H1 (cell line): ENCODE measurements at regions not wholly inside any gene's neighbourhood (a gene's known extent, or its start where the extent isn't known, plus 50 kb on each side); places are given as distances from the start of the nearest gene placed in this dataset.
A peak's percentile ranks its signal among the peaks of the same experiment; 100 is the strongest.

Source experiments
- CTCF ChIA-PET: fragments of 300-600 bp; sonication (Branson Sonifier 250); formaldehyde crosslinking; loops from one replicate; lab custom pipeline; 2021; ENCODE audit not compliant: partially characterized antibody; lab: Charles Lee
- POLR2A ChIA-PET: fragments of 300-600 bp; sonication (Branson Sonifier 250); formaldehyde crosslinking; loops from one replicate; lab custom pipeline; 2021; ENCODE audit warnings: inconsistent platforms; ENCODE audit not compliant: partially characterized antibody; lab: Charles Lee
- DNase-seq, 2 experiments: peaks; one replicate each; pipeline versions ENCODE4 v3.0.0 to v3.0.0-alpha.2; 2010 to 2022; ENCODE audit warnings: low spot score in 2 of 2, low read depth in 1 of 2, mixed read lengths in 1 of 2
- FAIRE-seq: peaks from 2 replicates; lab custom pipeline; 2011; peaks lifted over from hg19 to GRCh38; lab: Jason Lieb, UNC
- H2AFZ ChIP-seq: 2 replicates; pipeline ENCODE4 v1.8.1; 2012; ENCODE audit warnings: low read length, inconsistent platforms
- H2AK5ac ChIP-seq: 2 replicates; pipeline ENCODE4 v1.6.1; 2013; ENCODE audit warnings: low read depth, low read length
- H2BK120ac ChIP-seq: replicated peaks from 2 replicates; pipeline ENCODE3; 2013; ENCODE audit warnings: low read depth, low read length, inconsistent platforms
- H2BK12ac ChIP-seq: 2 replicates; pipeline ENCODE4 v1.6.1; 2013; ENCODE audit warnings: low read depth, low read length
- H2BK15ac ChIP-seq: 2 replicates; pipeline ENCODE4 v1.6.1; 2013; ENCODE audit warnings: low read length
- H2BK20ac ChIP-seq: 2 replicates; pipeline ENCODE4 v1.6.1; 2013; ENCODE audit warnings: low read length
- H2BK5ac ChIP-seq: 2 replicates; pipeline ENCODE4 v1.6.1; 2013; ENCODE audit warnings: low read depth, low read length
- H3K14ac ChIP-seq: 2 replicates; pipeline ENCODE4 v1.6.1; 2013; ENCODE audit warnings: inconsistent platforms; ENCODE audit not compliant: insufficient read length
- H3K18ac ChIP-seq: 2 replicates; pipeline ENCODE4 v1.6.1; 2013; ENCODE audit warnings: low read length; ENCODE audit errors: extremely low read depth
- H3K23ac ChIP-seq: 2 replicates; pipeline ENCODE4 v1.6.1; 2013; ENCODE audit warnings: inconsistent platforms; ENCODE audit not compliant: insufficient read length
- H3K23me2 ChIP-seq: 2 replicates; pipeline ENCODE4 v1.6.1; 2013; ENCODE audit warnings: low read depth, low read length
- H3K27ac ChIP-seq: 2 replicates; pipeline ENCODE4 v1.6.1; 2011; ENCODE audit warnings: low read depth, low read length, inconsistent platforms
- H3K27me3 ChIP-seq, 4 experiments: replicated peaks in 1 of 4; 1 replicate in 1 of 4; 2 replicates in 3 of 4; pipeline versions ENCODE4 v1.6.1 to v1.8.1; 2011 to 2013; ENCODE audit warnings: low read length in 3 of 4, mild to moderate bottlenecking in 3 of 4, inconsistent platforms in 2 of 4, mixed read lengths in 2 of 4, moderate library complexity in 1 of 4; ENCODE audit not compliant: control insufficient read depth in 3 of 4, insufficient read depth in 3 of 4; ENCODE audit errors: extremely low read depth in 1 of 4
- H3K36me3 ChIP-seq, 4 experiments: 2 replicates each; pipeline versions ENCODE4 v1.6.1 to v1.8.1; 2011 to 2013; ENCODE audit warnings: mild to moderate bottlenecking in 4 of 4, low read length in 3 of 4, moderate library complexity in 2 of 4, control low read depth in 1 of 4, inconsistent platforms in 1 of 4; ENCODE audit not compliant: insufficient read depth in 4 of 4, control insufficient read depth in 2 of 4
- H3K4ac ChIP-seq: replicated peaks from 2 replicates; pipeline ENCODE3; 2013; ENCODE audit warnings: low read length, low read depth, mixed read lengths, inconsistent platforms; ENCODE audit not compliant: insufficient read length
- H3K4me1 ChIP-seq, 4 experiments: replicated peaks in 1 of 4; 1 replicate in 1 of 4; 2 replicates in 3 of 4; pipeline versions ENCODE4 v1.6.1 to v1.8.1; 2011 to 2013; ENCODE audit warnings: low read length in 3 of 4, inconsistent platforms in 2 of 4, mixed read lengths in 1 of 4; ENCODE audit not compliant: insufficient read depth in 4 of 4, control insufficient read depth in 3 of 4
- H3K4me2 ChIP-seq, 2 experiments: 2 replicates each; pipeline versions ENCODE4 v1.6.1 to v1.8.1; 2011 to 2013; ENCODE audit warnings: low read depth in 2 of 2, low read length in 2 of 2, control low read depth in 1 of 2, inconsistent platforms in 1 of 2, mild to moderate bottlenecking in 1 of 2; ENCODE audit not compliant: insufficient read depth in 1 of 2
- H3K4me3 ChIP-seq, 4 experiments: fragments of 200-600, 300-600 bp in 1 of 4; sonication (generic), shearing (Covaris generic), sonication (Bioruptor Twin) in 1 of 4; 2 replicates each; pipeline versions ENCODE4 v1.5.1 to v1.8.1; 2011 to 2016; ENCODE audit warnings: low read length in 4 of 4, low read depth in 3 of 4, control low read depth in 2 of 4, inconsistent platforms in 2 of 4, mild to moderate bottlenecking in 2 of 4, mixed read lengths in 1 of 4, moderate library complexity in 1 of 4; ENCODE audit not compliant: insufficient read depth in 2 of 4; ENCODE audit errors: extremely low read depth in 1 of 4
- H3K56ac ChIP-seq: replicated peaks from 2 replicates; pipeline ENCODE3; 2013; ENCODE audit warnings: low read depth, mild to moderate bottlenecking, mixed read lengths, low read length, inconsistent platforms; ENCODE audit not compliant: insufficient read length
- H3K79me1 ChIP-seq: 2 replicates; pipeline ENCODE4 v1.6.1; 2013; ENCODE audit warnings: low read depth, low read length, control low read depth
- H3K79me2 ChIP-seq, 2 experiments: 2 replicates each; pipeline versions ENCODE4 v1.6.1 to v1.8.1; 2012 to 2013; ENCODE audit warnings: low read length in 2 of 2, mild to moderate bottlenecking in 2 of 2, inconsistent platforms in 1 of 2; ENCODE audit not compliant: insufficient read depth in 2 of 2, control insufficient read depth in 1 of 2
- H3K9ac ChIP-seq, 4 experiments: replicated peaks in 1 of 4; 1 replicate in 1 of 4; 2 replicates in 3 of 4; pipeline versions ENCODE4 v1.6.1 to v1.8.1; 2011 to 2013; ENCODE audit warnings: low read depth in 3 of 4, low read length in 3 of 4, control low read depth in 2 of 4, mild to moderate bottlenecking in 2 of 4, moderate library complexity in 2 of 4, inconsistent platforms in 1 of 4; ENCODE audit errors: extremely low read depth in 1 of 4
- H3K9me3 ChIP-seq, 2 experiments: 2 replicates each; pipeline versions ENCODE4 v1.6.1 to v1.8.1; 2012 to 2013; ENCODE audit warnings: mild to moderate bottlenecking in 2 of 2, moderate library complexity in 2 of 2, control low read depth in 1 of 2, inconsistent platforms in 1 of 2, low read depth in 1 of 2, low read length in 1 of 2, mixed read lengths in 1 of 2; ENCODE audit not compliant: insufficient read depth in 2 of 2
- H4K20me1 ChIP-seq, 2 experiments: replicated peaks in 1 of 2; 2 replicates each; pipeline versions ENCODE3 to v1.8.1; 2011 to 2013; ENCODE audit warnings: inconsistent platforms in 2 of 2, low read length in 2 of 2, mild to moderate bottlenecking in 1 of 2; ENCODE audit not compliant: insufficient read depth in 2 of 2, control insufficient read depth in 1 of 2
- H4K5ac ChIP-seq: 2 replicates; pipeline ENCODE4 v1.6.1; 2013; ENCODE audit warnings: low read length, low read depth, mixed read lengths, inconsistent platforms; ENCODE audit not compliant: insufficient read length
- H4K8ac ChIP-seq: 2 replicates; pipeline ENCODE4 v1.8.0; 2013; ENCODE audit warnings: mild to moderate bottlenecking, moderate library complexity, low read length, inconsistent platforms; ENCODE audit not compliant: insufficient read depth; ENCODE audit errors: extremely low read depth
- H4K91ac ChIP-seq: replicated peaks from 2 replicates; pipeline ENCODE3; 2013; ENCODE audit warnings: low read length, mixed read lengths, inconsistent platforms; ENCODE audit not compliant: insufficient read length
- WGBS, 2 experiments: shearing (Covaris generic) in 1 of 2; methylation state at CpG; one replicate each; pipeline versions ENCODE4 v1.1.6 to v1.1.7; 2013 to 2015; ENCODE audit warnings: low lambda C conversion rate in 2 of 2, mixed read lengths in 2 of 2, inconsistent platforms in 1 of 2, low coverage in 1 of 2, missing lambda C conversion rate in 1 of 2; ENCODE audit not compliant: insufficient replicate concordance in 2 of 2, insufficient coverage in 1 of 2, insufficient read length in 1 of 2; ENCODE audit errors: extremely low coverage in 1 of 2, missing lambda C conversion rate in 1 of 2; 5-methylcytosine and 5-hydroxymethylcytosine counted together

DNA sequence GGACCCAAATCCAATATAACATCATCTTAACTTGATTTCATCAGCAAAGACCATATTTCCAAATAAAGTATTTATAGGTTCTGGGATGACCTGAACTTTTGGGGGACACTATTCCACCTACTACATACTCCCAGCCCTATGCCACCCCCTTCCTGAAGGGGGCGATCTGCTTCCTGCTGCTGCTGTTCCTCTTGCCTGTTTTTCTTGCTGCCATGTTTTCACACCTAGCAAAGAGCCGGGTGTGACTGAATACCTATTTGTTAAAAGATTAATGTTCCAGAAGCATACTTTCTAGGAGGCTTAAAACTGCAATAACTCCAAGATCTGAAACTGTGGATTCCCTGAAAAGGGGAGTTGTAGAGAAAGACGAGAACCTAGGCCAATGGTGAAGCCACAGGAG lies 89.7 kb downstream of the ICOS start:
- Histone ChIP-seq H2BK20ac (no peak overlapping the region), H2BK5ac (no peak overlapping the region), H2AK5ac (no peak overlapping the region), H2AFZ (no peak overlapping the region), H3K9ac (no peak overlapping the region), H3K14ac (no peak overlapping the region), H2BK12ac (no peak overlapping the region), H4K8ac (no peak overlapping the region), H4K20me1 (no peaks in the 10 kb centered on the region), H3K23ac (no peak overlapping the region), H3K79me2 (no peaks in the 10 kb centered on the region), H3K79me1 (no peaks in the 10 kb centered on the region), H3K4me2 (no peak overlapping the region), H4K5ac (no peak overlapping the region), H2BK15ac (no peak overlapping the region), H3K4me1 (no peaks in the 10 kb centered on the region), H2BK120ac (no peak overlapping the region), H3K23me2 (no peaks in the 10 kb centered on the region), H3K27me3 (no peaks in the 10 kb centered on the region; a peak in 1 of 7 replicates), H3K18ac (peak overlapping the region; percentile 25; the same call in 1 of the 2 replicates), H3K4me3 (no peak overlapping the region), H3K9me3 (no peaks in the 10 kb centered on the region), H3K27ac (no peak overlapping the region), H4K91ac (no peak overlapping the region), H3K56ac (no peak overlapping the region), H3K4ac (no peak overlapping the region), H3K36me3 (no peaks in the 10 kb centered on the region)
- FAIRE-seq: no peak
- CTCF ChIA-PET: interaction anchor here (0.6 to 6.0 kb wide), 12 partner anchors 8 to 493 kb away, joined by 3 to 36 read pairs (median 6); no protein-coding TSS in a partner anchor
- POLR2A ChIA-PET: no interaction called here
- 81% methylated on average over 3 of the region's 3 CpGs; no CpG with 5 or more reads in 1 of the 2 experiments for WGBS, 2 experiments
- DNase-seq: no peak
